GM13977 (cell line): ENCODE measurements at regions not wholly inside any gene's neighbourhood (a gene's known extent, or its start where the extent isn't known, plus 50 kb on each side); places are given as distances from the start of the nearest gene placed in this dataset.

Experiments used
- DNase-seq: peaks from one replicate; pipeline ENCODE4 v3.0.0; 2012; ENCODE audit warnings: low spot score
- CTCF ChIP-seq: IDR thresholded peaks from 2 replicates; pipeline ENCODE4 v1.5.1; 2012; ENCODE audit warnings: mild to moderate bottlenecking, control low read depth; ENCODE audit not compliant: insufficient read depth; ENCODE audit errors: extremely low read depth, missing control alignments
- in situ Hi-C: fragments of 300-500 bp; cut with MboI; formaldehyde crosslinking; loops from one replicate; pipeline ENCODE4 v1.12.0; 2022; ENCODE audit warnings: low sequenced_read_pairs, low pct_unique_long_range_greater_than_20kb, mixed read lengths, inconsistent platforms; ENCODE audit not compliant: unreplicated experiment

GRCh38 chr15:62697636-62698035, 344.9 kb upstream of the TPM1 start:
- in situ Hi-C loops, result no loop called here
- TF ChIP-seq CTCF, result no peak
- no peak for DNase-seq

- in situ Hi-C loops, result no loop called here
Observed at GRCh38 chr15:62698646-62699045, 343.9 kb upstream of the TPM1 start.

GRCh38 chr15:62706317-62706716, 336.2 kb upstream of the TPM1 start:
- in situ Hi-C loops, result no loop called here
- no peak for DNase-seq
- no peak for TF ChIP-seq CTCF

More at GRCh38 chr15:62698646-62699045, 343.9 kb upstream of the TPM1 start:
- TF ChIP-seq CTCF, result no peak
- no peak for DNase-seq

- in situ Hi-C loops, result no loop called here
- DNase-seq, result no peak
- no peak for TF ChIP-seq CTCF
Observed at GRCh38 chr15:62708470-62708869, 334.1 kb upstream of the TPM1 start.

- in situ Hi-C loops, result no loop called here
- DNase-seq, result no peak
- TF ChIP-seq CTCF, result no peak
Observed at GRCh38 chr15:62709261-62709660, 333.3 kb upstream of the TPM1 start.

- in situ Hi-C loops, result no loop called here
- DNase-seq, result no peak
- no peak for TF ChIP-seq CTCF
Observed at GRCh38 chr15:62711691-62712454, 330.7 kb upstream of the TPM1 start.
